ENCODE measurements at regions not wholly inside any gene's neighbourhood (a gene's known extent, or its start where the extent isn't known, plus 50 kb on each side); places are given as distances from the start of the nearest gene placed in this dataset.

DNA sequence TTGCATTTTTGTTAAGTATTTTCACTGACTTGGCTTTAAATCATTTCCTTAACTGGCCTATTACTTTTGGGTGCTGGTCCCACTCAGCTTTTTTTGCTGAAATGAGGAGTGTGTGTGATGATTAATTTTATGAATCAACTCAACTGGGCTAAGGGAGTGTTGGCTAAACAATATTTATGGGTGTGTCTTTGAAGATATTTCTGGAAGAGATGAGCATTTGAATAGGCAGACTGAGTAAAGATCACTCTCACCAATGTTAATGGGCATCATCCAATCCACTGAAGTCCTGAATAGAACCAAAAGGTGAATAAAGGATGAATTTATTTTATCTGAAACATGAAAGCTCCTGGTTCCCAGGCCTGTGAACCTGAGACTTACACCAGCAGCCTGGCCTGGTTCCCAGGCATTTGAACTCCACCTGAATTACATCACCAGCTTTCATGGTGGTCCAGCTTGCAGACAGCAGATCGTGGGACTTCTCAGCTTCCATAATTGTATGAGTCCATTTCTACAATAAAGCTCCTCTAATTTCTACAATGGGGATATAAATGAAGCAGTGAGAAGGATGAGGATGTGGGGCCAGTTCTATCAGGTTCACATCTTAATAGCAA, 241.3 kb upstream of the ZC3H12C start:
- H3K4me1 ChIP-seq (ENCODE audit: low read length): no peaks in the 10 kb centered on the region
- H4K20me1 ChIP-seq (ENCODE audit: insufficient read depth, low read length): no peaks in the 10 kb centered on the region
- no peak overlapping the region for H3K4me3 ChIP-seq (ENCODE audit: low read length)
- no peaks in the 10 kb centered on the region for H3F3A ChIP-seq (ENCODE audit: insufficient read depth, low read length)
- H3K27me3 ChIP-seq (replicated peaks; ENCODE audit: insufficient read depth, low read length): no peaks in the 10 kb centered on the region
- H3K36me3 ChIP-seq (replicated peaks; ENCODE audit: insufficient read depth, low read length): no peaks in the 10 kb centered on the region
- H3K4me2 ChIP-seq (ENCODE audit: low read depth, low read length): no peak overlapping the region
- H3K9ac ChIP-seq (ENCODE audit: low read length): no peak overlapping the region
- TF ChIP-seq, protein P1, sequence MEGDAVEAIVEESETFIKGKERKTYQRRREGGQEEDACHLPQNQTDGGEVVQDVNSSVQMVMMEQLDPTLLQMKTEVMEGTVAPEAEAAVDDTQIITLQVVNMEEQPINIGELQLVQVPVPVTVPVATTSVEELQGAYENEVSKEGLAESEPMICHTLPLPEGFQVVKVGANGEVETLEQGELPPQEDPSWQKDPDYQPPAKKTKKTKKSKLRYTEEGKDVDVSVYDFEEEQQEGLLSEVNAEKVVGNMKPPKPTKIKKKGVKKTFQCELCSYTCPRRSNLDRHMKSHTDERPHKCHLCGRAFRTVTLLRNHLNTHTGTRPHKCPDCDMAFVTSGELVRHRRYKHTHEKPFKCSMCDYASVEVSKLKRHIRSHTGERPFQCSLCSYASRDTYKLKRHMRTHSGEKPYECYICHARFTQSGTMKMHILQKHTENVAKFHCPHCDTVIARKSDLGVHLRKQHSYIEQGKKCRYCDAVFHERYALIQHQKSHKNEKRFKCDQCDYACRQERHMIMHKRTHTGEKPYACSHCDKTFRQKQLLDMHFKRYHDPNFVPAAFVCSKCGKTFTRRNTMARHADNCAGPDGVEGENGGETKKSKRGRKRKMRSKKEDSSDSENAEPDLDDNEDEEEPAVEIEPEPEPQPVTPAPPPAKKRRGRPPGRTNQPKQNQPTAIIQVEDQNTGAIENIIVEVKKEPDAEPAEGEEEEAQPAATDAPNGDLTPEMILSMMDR (IDR thresholded peaks at IDR 0.05; ENCODE audit: low read length): no peak
- no peak for TF ChIP-seq EZH2phosphoT487 (IDR thresholded peaks at IDR 0.05; ENCODE audit: low read length)
- no peak for TF ChIP-seq EZH2 (optimal IDR thresholded peaks at IDR 0.05; ENCODE audit: low read depth, low read length)
- no peaks in the 10 kb centered on the region for H3K9me2 ChIP-seq (replicated peaks; ENCODE audit: insufficient read depth, low read length)
- no peak overlapping the region for H2AFZ ChIP-seq (ENCODE audit: low read length)
- no peaks in the 10 kb centered on the region for H3K9me3 ChIP-seq (replicated peaks; ENCODE audit: insufficient read depth, low read length)
- H3K79me2 ChIP-seq (ENCODE audit: low read length): no peaks in the 10 kb centered on the region
- H3K27ac ChIP-seq (ENCODE audit: low read length): no peak overlapping the region
- no peak for DNase-seq

DNA sequence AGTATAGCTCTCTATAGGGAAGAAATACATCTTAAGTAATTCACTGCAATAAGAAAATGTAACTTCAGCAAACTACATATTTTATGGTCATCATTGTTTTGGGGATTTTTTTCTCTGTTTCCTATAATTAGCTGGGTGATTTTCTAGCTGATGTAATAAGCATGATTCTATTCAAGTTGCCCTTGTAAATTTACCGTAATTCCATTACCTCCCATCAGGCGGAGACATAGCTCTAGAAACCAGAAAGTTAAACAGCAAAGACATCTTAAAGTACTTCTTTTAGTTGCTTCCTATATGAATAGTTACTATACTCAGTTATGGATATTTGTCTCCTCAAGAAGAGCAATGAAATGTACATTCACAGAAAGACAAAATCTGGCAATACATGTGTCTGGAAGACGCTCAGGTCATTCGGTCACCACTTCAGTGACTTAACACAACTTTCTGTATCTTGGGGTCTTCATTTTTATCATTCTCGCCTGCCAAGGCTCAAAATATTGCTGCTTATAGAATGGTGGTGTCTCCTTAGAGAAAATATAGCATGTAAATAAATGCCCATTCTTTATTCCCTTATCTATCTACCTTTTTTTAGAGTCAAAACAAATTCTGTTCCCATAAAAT, 239.9 kb upstream of the ZC3H12C start:
- Histone ChIP-seq H3K9ac (ENCODE audit: low read length) (no peak overlapping the region), H3K4me2 (ENCODE audit: low read depth, low read length) (no peak overlapping the region), H3K27ac (ENCODE audit: low read length) (no peak overlapping the region), H3K4me1 (ENCODE audit: low read length) (no peaks in the 10 kb centered on the region), H3K9me2 (replicated peaks; ENCODE audit: insufficient read depth, low read length) (no peaks in the 10 kb centered on the region), H2AFZ (ENCODE audit: low read length) (no peak overlapping the region), H3K79me2 (ENCODE audit: low read length) (no peaks in the 10 kb centered on the region), H3K4me3 (ENCODE audit: low read length) (no peak overlapping the region), H4K20me1 (ENCODE audit: insufficient read depth, low read length) (no peaks in the 10 kb centered on the region), H3K9me3 (replicated peaks; ENCODE audit: insufficient read depth, low read length) (no peaks in the 10 kb centered on the region), H3K36me3 (replicated peaks; ENCODE audit: insufficient read depth, low read length) (no peaks in the 10 kb centered on the region), H3K27me3 (replicated peaks; ENCODE audit: insufficient read depth, low read length) (no peaks in the 10 kb centered on the region), H3F3A (ENCODE audit: insufficient read depth, low read length) (no peaks in the 10 kb centered on the region)
- peak; percentile 63 for DNase-seq
- TF ChIP-seq EZH2phosphoT487 (IDR thresholded peaks at IDR 0.05; ENCODE audit: low read length): no peak
- TF ChIP-seq EZH2 (optimal IDR thresholded peaks at IDR 0.05; ENCODE audit: low read depth, low read length): no peak
- TF ChIP-seq, protein P1 (IDR thresholded peaks at IDR 0.05; ENCODE audit: low read length): peak; percentile 68

DNA sequence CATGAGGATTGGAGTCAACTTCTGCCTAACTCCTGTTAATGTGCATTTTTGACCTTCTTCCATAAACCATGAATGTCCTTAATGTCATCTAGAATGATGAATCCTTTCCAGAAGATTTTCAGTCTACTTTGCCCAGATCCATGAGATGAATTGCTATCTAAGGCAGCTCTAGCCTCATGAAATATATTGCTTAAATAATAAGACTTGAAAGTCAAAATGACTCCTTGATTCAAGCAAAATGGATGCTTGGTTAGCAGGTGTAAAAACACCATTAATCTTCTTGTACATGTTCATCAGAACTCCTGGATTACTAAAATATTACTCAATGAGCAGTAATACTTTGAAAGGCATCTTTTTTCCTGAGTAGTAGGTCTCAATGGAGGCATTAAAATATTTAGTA, 238.5 kb upstream of the ZC3H12C start:
- H3K4me1 ChIP-seq (ENCODE audit: low read length): no peaks in the 10 kb centered on the region

More for the DNA sequence above, 238.5 kb upstream of the ZC3H12C start:
- no peaks in the 10 kb centered on the region for H3K79me2 ChIP-seq (ENCODE audit: low read length)
- no peak overlapping the region for H3K27ac ChIP-seq (ENCODE audit: low read length)
- H3K9ac ChIP-seq (ENCODE audit: low read length): no peak overlapping the region
- no peak overlapping the region for H3K4me2 ChIP-seq (ENCODE audit: low read depth, low read length)
- no peaks in the 10 kb centered on the region for H3K9me3 ChIP-seq (replicated peaks; ENCODE audit: insufficient read depth, low read length)
- no peak for TF ChIP-seq EZH2phosphoT487 (IDR thresholded peaks at IDR 0.05; ENCODE audit: low read length)
- TF ChIP-seq, protein P1 (IDR thresholded peaks at IDR 0.05; ENCODE audit: low read length): no peak
- no peak for TF ChIP-seq EZH2 (optimal IDR thresholded peaks at IDR 0.05; ENCODE audit: low read depth, low read length)
- no peaks in the 10 kb centered on the region for H3K9me2 ChIP-seq (replicated peaks; ENCODE audit: insufficient read depth, low read length)
- no peak overlapping the region for H3K4me3 ChIP-seq (ENCODE audit: low read length)
- H2AFZ ChIP-seq (ENCODE audit: low read length): no peak overlapping the region
- H3F3A ChIP-seq (ENCODE audit: insufficient read depth, low read length): no peaks in the 10 kb centered on the region
- H4K20me1 ChIP-seq (ENCODE audit: insufficient read depth, low read length): no peaks in the 10 kb centered on the region
- DNase-seq: no peak
- H3K27me3 ChIP-seq (replicated peaks; ENCODE audit: insufficient read depth, low read length): no peaks in the 10 kb centered on the region
- H3K36me3 ChIP-seq (replicated peaks; ENCODE audit: insufficient read depth, low read length): no peaks in the 10 kb centered on the region
